ENCODE measurements at regions not wholly inside any gene's neighbourhood (a gene's known extent, or its start where the extent isn't known, plus 50 kb on each side); places are given as distances from the start of the nearest gene placed in this dataset.

- H3K4me3 ChIP-seq (ENCODE audit: low read length): no peak overlapping the region
- no peak overlapping the region for H3K27ac ChIP-seq (ENCODE audit: low read depth, low read length)
- no peak overlapping the region for H3K9ac ChIP-seq (ENCODE audit: low read length)
- H3K36me3 ChIP-seq (ENCODE audit: control insufficient read depth, insufficient read depth, low read length): no peaks in the 10 kb centered on the region
- no peaks in the 10 kb centered on the region for H3K27me3 ChIP-seq (ENCODE audit: control insufficient read depth, insufficient read depth, low read length)
- H3K4me1 ChIP-seq (ENCODE audit: control insufficient read depth, insufficient read depth, low read length): no peaks in the 10 kb centered on the region
These were observed 140.3 kb downstream of the RASEF start for GRCh38 chr9:82922686-82923085.

- Histone ChIP-seq H3K36me3 (ENCODE audit: control insufficient read depth, insufficient read depth, low read length) (no peaks in the 10 kb centered on the region), H3K4me3 (ENCODE audit: low read length) (no peak overlapping the region), H3K4me1 (ENCODE audit: control insufficient read depth, insufficient read depth, low read length) (no peaks in the 10 kb centered on the region), H3K27ac (ENCODE audit: low read depth, low read length) (no peak overlapping the region), H3K27me3 (ENCODE audit: control insufficient read depth, insufficient read depth, low read length) (no peaks in the 10 kb centered on the region), H3K9ac (ENCODE audit: low read length) (no peak overlapping the region)
These were observed 139.6 kb downstream of the RASEF start for GRCh38 chr9:82923092-82923911.

GRCh38 chr9:82923912-82924605 lies 138.9 kb downstream of the RASEF start:
- Histone ChIP-seq H3K4me1 (ENCODE audit: control insufficient read depth, insufficient read depth, low read length) (no peaks in the 10 kb centered on the region), H3K27ac (ENCODE audit: low read depth, low read length) (no peak overlapping the region), H3K9ac (ENCODE audit: low read length) (no peak overlapping the region), H3K27me3 (ENCODE audit: control insufficient read depth, insufficient read depth, low read length) (no peaks in the 10 kb centered on the region), H3K36me3 (ENCODE audit: control insufficient read depth, insufficient read depth, low read length) (no peaks in the 10 kb centered on the region), H3K4me3 (ENCODE audit: low read length) (no peak overlapping the region)

Measured in rectal smooth muscle tissue (tissue), 1 donor.